Activated T-helper 17 cell treated with anti-CD3 and anti-CD28 coated beads, Interleukin-2, amount 50 U/mL, for 72 hours (primary cell): ENCODE measurements at regions not wholly inside any gene's neighbourhood (a gene's known extent, or its start where the extent isn't known, plus 50 kb on each side); places are given as distances from the start of the nearest gene placed in this dataset.
"Not testable (repeated sequence)": the region's sequence is repeated elsewhere in the genome, so short reads cannot be mapped to it uniquely, and the experiment has no call there.

Experiments
- ATAC-seq: fragments of 150-1000 bp; cut with Tn5 transposase; replicated peaks from 2 replicates; pipeline ENCODE4 v1.10.0; 2021; ENCODE audit warnings: mild to moderate bottlenecking, moderate library complexity
- H3K27ac Mint-ChIP-seq: one replicate; pipeline ENCODE4 v1.8.0; 2022; ENCODE audit warnings: mixed read lengths
- H3K27me3 Mint-ChIP-seq: one replicate; pipeline ENCODE4 v1.8.0; 2022; ENCODE audit warnings: mixed read lengths
- H3K36me3 Mint-ChIP-seq: one replicate; pipeline ENCODE4 v1.8.0; 2022; ENCODE audit warnings: low read depth, mild to moderate bottlenecking, mixed read lengths
- H3K4me1 Mint-ChIP-seq: one replicate; pipeline ENCODE4 v1.8.0; 2022; ENCODE audit warnings: mixed read lengths
- H3K4me3 Mint-ChIP-seq: one replicate; pipeline ENCODE4 v1.8.0; 2022; ENCODE audit warnings: mild to moderate bottlenecking, mixed read lengths
- H3K9me3 Mint-ChIP-seq: one replicate; pipeline ENCODE4 v1.8.0; 2022; ENCODE audit warnings: mixed read lengths

GRCh38 chr6:140697585-140697984 lies 1323.1 kb upstream of the CITED2 start:
- Mint-ChIP-seq H3K4me3 (no peak overlapping the region), H3K36me3 (no peaks in the 10 kb centered on the region), H3K9me3 (no peaks in the 10 kb centered on the region), H3K27me3 (no peaks in the 10 kb centered on the region), H3K27ac (no peak overlapping the region), H3K4me1 (no peaks in the 10 kb centered on the region)
- no peak for ATAC-seq

DNA sequence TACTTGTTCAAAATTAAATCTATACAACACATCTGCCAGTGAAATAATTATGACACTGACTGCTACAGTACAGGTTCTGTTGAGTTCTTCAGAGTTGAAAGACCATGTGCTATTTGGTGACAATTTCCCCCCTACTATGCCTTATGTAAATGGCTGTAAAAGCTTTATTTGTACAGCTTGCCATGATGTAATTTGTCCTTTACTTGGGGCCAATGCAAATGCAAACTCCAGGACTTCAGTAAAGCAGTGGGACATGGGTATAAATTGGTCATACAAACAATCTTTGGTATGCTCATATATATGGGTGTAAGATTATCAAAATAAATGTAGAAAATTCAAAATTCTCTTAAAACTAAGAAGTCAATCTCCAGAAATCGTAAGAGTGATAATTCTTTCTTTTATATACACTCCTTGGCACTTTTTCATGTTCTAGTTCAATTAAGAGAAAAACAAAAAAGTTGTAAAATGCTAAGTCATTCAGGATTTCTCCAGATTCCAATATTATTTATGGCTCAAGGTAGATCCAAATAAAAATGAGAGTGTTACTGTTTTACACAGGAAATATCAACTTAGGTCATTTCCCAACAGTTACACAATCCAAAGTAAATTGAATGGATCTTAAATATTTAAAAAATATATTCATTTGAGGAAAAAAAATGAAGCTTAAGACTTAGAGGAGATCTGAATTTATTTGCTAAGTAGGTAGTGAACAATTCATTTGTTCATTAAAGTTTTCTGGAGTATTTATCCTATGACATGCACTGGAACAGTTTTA lies 1310.5 kb upstream of the CITED2 start:
- H3K4me3 Mint-ChIP-seq = no peak overlapping the region
- no peaks in the 10 kb centered on the region for H3K27me3 Mint-ChIP-seq
- H3K9me3 Mint-ChIP-seq = no peaks in the 10 kb centered on the region
- no peak overlapping the region for H3K27ac Mint-ChIP-seq
- ATAC-seq = no peak
- H3K4me1 Mint-ChIP-seq = no peaks in the 10 kb centered on the region
- H3K36me3 Mint-ChIP-seq = no peaks in the 10 kb centered on the region

GRCh38 chr6:140677781-140678528 lies 1303.5 kb upstream of the CITED2 start:
- H3K36me3 Mint-ChIP-seq = no peaks in the 10 kb centered on the region
- no peaks in the 10 kb centered on the region for H3K4me1 Mint-ChIP-seq
- no peaks in the 10 kb centered on the region for H3K9me3 Mint-ChIP-seq
- no peak overlapping the region for H3K27ac Mint-ChIP-seq
- ATAC-seq = no peak
- H3K27me3 Mint-ChIP-seq = no peaks in the 10 kb centered on the region
- H3K4me3 Mint-ChIP-seq = no peak overlapping the region

- Mint-ChIP-seq H3K36me3 (no peaks in the 10 kb centered on the region), H3K4me1 (peaks cover 5% of the 10 kb centered on the region), H3K9me3 (no peaks in the 10 kb centered on the region), H3K4me3 (no peak overlapping the region), H3K27me3 (peaks cover 3% of the 10 kb centered on the region), H3K27ac (no peak overlapping the region)
- ATAC-seq = peak; percentile 76
Measured at GRCh38 chr6:140671926-140672325, 1297.5 kb upstream of the CITED2 start.

DNA sequence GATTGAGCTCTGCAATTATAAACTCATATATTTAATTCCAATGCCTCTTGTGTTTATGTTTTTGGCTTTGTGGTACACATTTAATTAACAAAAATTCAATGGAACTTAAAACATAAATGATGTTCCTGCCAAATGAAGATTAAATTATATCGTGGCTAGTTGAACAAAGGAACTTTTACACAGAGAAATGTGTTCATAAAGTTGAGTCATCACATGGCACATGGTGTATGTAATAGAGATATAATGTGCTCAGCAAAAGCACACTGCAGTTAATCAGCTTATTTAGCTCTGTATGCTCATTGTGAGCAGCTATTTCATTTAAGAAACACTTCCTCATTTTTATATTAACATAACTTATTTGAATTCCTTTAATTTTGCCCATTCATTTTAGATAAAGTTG lies 1295.6 kb upstream of the CITED2 start:
- Mint-ChIP-seq H3K4me1 (peaks cover 5% of the 10 kb centered on the region), H3K36me3 (no peaks in the 10 kb centered on the region), H3K9me3 (no peaks in the 10 kb centered on the region), H3K4me3 (no peak overlapping the region), H3K27ac (no peak overlapping the region), H3K27me3 (peaks cover 3% of the 10 kb centered on the region)
- no peak for ATAC-seq

- Mint-ChIP-seq H3K27ac (no peak overlapping the region), H3K36me3 (no peaks in the 10 kb centered on the region), H3K9me3 (no peaks in the 10 kb centered on the region), H3K4me1 (peaks cover 5% of the 10 kb centered on the region), H3K4me3 (no peak overlapping the region), H3K27me3 (peaks cover 3% of the 10 kb centered on the region)
- ATAC-seq = no peak
Measured at GRCh38 chr6:140669321-140669720, 1294.9 kb upstream of the CITED2 start.

GRCh38 chr6:140663772-140664171 lies 1289.3 kb upstream of the CITED2 start:
- Mint-ChIP-seq H3K27ac (no peak overlapping the region), H3K4me3 (no peak overlapping the region), H3K9me3 (no peaks in the 10 kb centered on the region), H3K27me3 (peaks cover 9% of the 10 kb centered on the region), H3K4me1 (peaks cover 5% of the 10 kb centered on the region), H3K36me3 (no peaks in the 10 kb centered on the region)
- no peak for ATAC-seq

DNA sequence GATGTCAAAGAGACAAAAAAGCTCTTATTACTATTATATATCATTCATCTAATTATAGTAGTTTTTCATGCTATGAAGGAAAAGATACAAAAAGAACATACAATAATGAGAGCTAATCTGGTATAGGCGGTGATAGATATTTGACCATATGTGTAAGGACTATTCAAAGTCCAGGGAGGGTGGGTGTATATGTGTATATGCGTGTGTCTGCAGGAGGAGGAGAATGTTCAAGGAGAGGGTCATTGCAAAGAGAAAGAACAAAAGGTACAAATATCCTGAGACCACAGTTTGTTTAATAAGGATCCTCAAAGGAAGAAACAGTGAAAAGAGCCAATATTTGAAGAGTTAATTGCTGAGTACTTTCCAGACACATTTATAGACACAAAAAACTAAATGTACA lies 1288.6 kb upstream of the CITED2 start:
- Mint-ChIP-seq H3K4me3 (no peak overlapping the region), H3K36me3 (no peaks in the 10 kb centered on the region), H3K27ac (no peak overlapping the region), H3K27me3 (peaks cover 9% of the 10 kb centered on the region), H3K9me3 (no peaks in the 10 kb centered on the region), H3K4me1 (peaks cover 5% of the 10 kb centered on the region)
- ATAC-seq = no peak

GRCh38 chr6:140661691-140662090 lies 1287.2 kb upstream of the CITED2 start:
- no peaks in the 10 kb centered on the region for H3K36me3 Mint-ChIP-seq
- no peak overlapping the region for H3K4me3 Mint-ChIP-seq
- peaks cover 9% of the 10 kb centered on the region for H3K27me3 Mint-ChIP-seq
- no peak overlapping the region for H3K27ac Mint-ChIP-seq
- ATAC-seq = no peak
- no peaks in the 10 kb centered on the region for H3K9me3 Mint-ChIP-seq
- peaks cover 5% of the 10 kb centered on the region for H3K4me1 Mint-ChIP-seq

DNA sequence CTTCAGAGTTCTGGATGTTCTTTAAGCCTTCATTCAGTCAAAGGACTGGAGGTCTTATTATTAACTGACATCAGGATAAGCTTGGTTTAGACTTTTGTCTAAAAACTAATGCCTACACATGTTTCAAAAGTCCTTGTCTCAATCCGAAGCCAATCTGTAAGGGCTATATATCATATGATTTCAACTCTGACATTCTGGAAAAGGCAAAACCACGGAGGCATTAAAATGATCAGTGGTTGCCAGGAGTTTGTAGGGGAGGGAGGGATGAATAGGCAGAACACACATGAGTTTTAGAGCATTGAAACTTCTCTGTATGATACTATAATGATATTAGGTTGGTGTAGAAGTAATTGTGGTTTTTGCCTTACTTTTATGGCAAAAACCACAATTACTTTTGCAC lies 1285.8 kb upstream of the CITED2 start:
- Mint-ChIP-seq H3K36me3 (no peaks in the 10 kb centered on the region), H3K27ac (no peak overlapping the region), H3K4me3 (no peak overlapping the region), H3K27me3 (peaks cover 9% of the 10 kb centered on the region), H3K9me3 (no peaks in the 10 kb centered on the region), H3K4me1 (peaks cover 5% of the 10 kb centered on the region)
- ATAC-seq = no peak

DNA sequence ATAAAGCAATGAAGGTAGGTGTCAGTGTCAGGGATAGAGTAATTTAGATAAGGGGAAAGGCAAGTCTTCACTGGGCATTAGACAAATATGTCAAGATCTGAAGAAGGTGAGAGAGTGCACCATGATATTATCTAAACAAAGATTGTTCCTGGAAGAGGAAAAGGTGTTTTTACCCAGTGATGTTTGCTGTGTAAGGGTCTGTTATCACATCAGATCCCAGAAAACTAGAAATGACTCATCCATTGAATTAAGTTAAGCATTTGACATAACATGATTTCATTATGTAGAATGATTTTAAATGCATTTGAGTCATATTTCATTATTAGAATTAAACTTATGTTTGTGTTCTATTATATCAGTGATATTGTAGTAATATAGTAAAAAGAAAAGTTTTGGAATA lies 1279.5 kb upstream of the CITED2 start:
- Mint-ChIP-seq H3K36me3 (no peaks in the 10 kb centered on the region), H3K9me3 (no peaks in the 10 kb centered on the region), H3K27ac (no peak overlapping the region), H3K4me3 (no peak overlapping the region), H3K27me3 (no peaks in the 10 kb centered on the region), H3K4me1 (no peaks in the 10 kb centered on the region)
- no peak for ATAC-seq

GRCh38 chr6:140653506-140653905 lies 1279.1 kb upstream of the CITED2 start:
- Mint-ChIP-seq H3K36me3 (no peaks in the 10 kb centered on the region), H3K27ac (no peak overlapping the region), H3K27me3 (no peaks in the 10 kb centered on the region), H3K4me3 (no peak overlapping the region), H3K9me3 (no peaks in the 10 kb centered on the region), H3K4me1 (no peaks in the 10 kb centered on the region)
- no peak for ATAC-seq

- not testable (repeated sequence) for H3K27ac Mint-ChIP-seq, H3K9me3 Mint-ChIP-seq, H3K27me3 Mint-ChIP-seq, H3K4me1 Mint-ChIP-seq, H3K36me3 Mint-ChIP-seq, ATAC-seq, H3K4me3 Mint-ChIP-seq
Measured at GRCh38 chr6:140649502-140649901, 1275.1 kb upstream of the CITED2 start.

GRCh38 chr6:140647322-140647721 lies 1272.9 kb upstream of the CITED2 start:
- H3K4me1 Mint-ChIP-seq, ATAC-seq, H3K27me3 Mint-ChIP-seq, H3K9me3 Mint-ChIP-seq, H3K27ac Mint-ChIP-seq, H3K36me3 Mint-ChIP-seq, H3K4me3 Mint-ChIP-seq: not testable (repeated sequence)

DNA sequence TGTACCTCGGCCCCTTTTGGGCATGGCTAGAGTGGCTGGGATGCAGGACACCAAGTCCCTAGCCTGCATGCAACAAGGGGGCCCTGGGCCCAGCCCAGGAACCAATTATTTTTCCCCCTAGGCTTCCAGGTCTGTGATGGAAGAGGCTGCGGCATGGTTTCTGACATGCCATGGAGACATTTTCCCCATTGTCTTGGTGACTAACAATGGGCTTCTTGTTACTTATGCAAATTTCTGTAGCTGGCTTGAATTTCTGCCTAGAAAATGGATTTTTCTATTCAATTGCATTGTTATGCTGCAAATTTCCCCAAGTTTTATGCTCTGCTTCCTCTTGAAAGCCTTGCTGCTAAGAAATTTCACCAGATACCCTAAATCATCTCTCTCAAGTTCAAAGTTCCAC lies 1269.6 kb upstream of the CITED2 start:
- H3K36me3 Mint-ChIP-seq = no peaks in the 10 kb centered on the region
- H3K27ac Mint-ChIP-seq = no peak overlapping the region
- H3K4me3 Mint-ChIP-seq = no peak overlapping the region
- peaks cover 7% of the 10 kb centered on the region for H3K9me3 Mint-ChIP-seq
- peaks cover 3% of the 10 kb centered on the region for H3K27me3 Mint-ChIP-seq
- ATAC-seq = no peak
- H3K4me1 Mint-ChIP-seq = no peaks in the 10 kb centered on the region
